Activated B cell treated with CpG ODN at 0.5 μM for 24 hours (primary cell): ENCODE measurements at regions not wholly inside any gene's neighbourhood (a gene's known extent, or its start where the extent isn't known, plus 50 kb on each side); places are given as distances from the start of the nearest gene placed in this dataset.

Experiments used
- ATAC-seq: fragments of 200-7000 bp; cut with Tn5 transposase; one replicate; pipeline ENCODE4 v1.10.0; 2021; ENCODE audit warnings: low read depth, mild to moderate bottlenecking, moderate library complexity
- CTCF ChIA-PET: fragments of 350-600 bp; sonication (Branson Sonifier 250); formaldehyde crosslinking; loops from one replicate; lab custom pipeline; 2021; ENCODE audit warnings: antibody characterized with exemption; lab: Charles Lee
- POLR2A ChIA-PET: fragments of 350-600 bp; sonication (Branson Sonifier 250); formaldehyde crosslinking; loops from one replicate; lab custom pipeline; 2021; ENCODE audit warnings: antibody characterized with exemption; lab: Charles Lee
- DNase-seq: peaks from one replicate; pipeline ENCODE4 v3.0.0; 2022
- H3K27ac Mint-ChIP-seq: one replicate; pipeline ENCODE4 v1.8.0; 2020; ENCODE audit warnings: mixed read lengths
- H3K27me3 Mint-ChIP-seq: one replicate; pipeline ENCODE4 v1.8.0; 2021; ENCODE audit warnings: mixed read lengths
- H3K36me3 Mint-ChIP-seq: one replicate; pipeline ENCODE4 v1.8.0; 2021; ENCODE audit warnings: low read depth, mixed read lengths
- H3K4me1 Mint-ChIP-seq: one replicate; pipeline ENCODE4 v1.8.0; 2021; ENCODE audit warnings: mixed read lengths
- H3K4me3 Mint-ChIP-seq: one replicate; pipeline ENCODE4 v1.8.0; 2020; ENCODE audit warnings: mild to moderate bottlenecking, mixed read lengths
- H3K9me3 Mint-ChIP-seq: one replicate; pipeline ENCODE4 v1.8.0; 2020; ENCODE audit warnings: mixed read lengths
- CTCF ChIP-seq: fragments of 200-600 bp; IDR thresholded peaks from one replicate; pipeline ENCODE4 v1.8.0; 2022; ENCODE audit warnings: antibody characterized with exemption, mild to moderate bottlenecking
- intact Hi-C: fragments of 100-400 bp; cut with micrococcal nuclease; formaldehyde crosslinking; loops from one replicate; pipeline ENCODE4 v1.15.1; 2024

GRCh38 chr2:163834841-163835240 is 99.0 kb upstream of the FIGN start:
- Mint-ChIP-seq H3K4me1 (no peaks in the 10 kb centered on the region), H3K4me3 (no peak overlapping the region), H3K27ac (no peak overlapping the region), H3K36me3 (no peaks in the 10 kb centered on the region), H3K9me3 (no peaks in the 10 kb centered on the region), H3K27me3 (no peaks in the 10 kb centered on the region)
- ChIA-PET POLR2A (no interaction called here), CTCF (no interaction called here)
- no peak for TF ChIP-seq CTCF
- no peak for DNase-seq
- intact Hi-C loops: no loop called here
- no peak for ATAC-seq

- H3K4me3 Mint-ChIP-seq: no peak overlapping the region
- no peak for ATAC-seq
- H3K36me3 Mint-ChIP-seq: no peaks in the 10 kb centered on the region
- no peaks in the 10 kb centered on the region for H3K27me3 Mint-ChIP-seq
- intact Hi-C loops: no loop called here
- no peak for DNase-seq
- no peak for TF ChIP-seq CTCF
- H3K9me3 Mint-ChIP-seq: no peaks in the 10 kb centered on the region
- no peaks in the 10 kb centered on the region for H3K4me1 Mint-ChIP-seq
- CTCF ChIA-PET: no interaction called here
- H3K27ac Mint-ChIP-seq: no peak overlapping the region
- POLR2A ChIA-PET: no interaction called here
These were observed 98.4 kb upstream of the FIGN start for GRCh38 chr2:163834221-163834620.

- TF ChIP-seq CTCF: no peak
- Mint-ChIP-seq H3K36me3 (no peaks in the 10 kb centered on the region), H3K27ac (no peak overlapping the region), H3K9me3 (no peaks in the 10 kb centered on the region), H3K4me1 (no peaks in the 10 kb centered on the region), H3K4me3 (no peak overlapping the region), H3K27me3 (no peaks in the 10 kb centered on the region)
- ChIA-PET POLR2A (no interaction called here), CTCF (no interaction called here)
- ATAC-seq (no peak), DNase-seq (no peak)
- intact Hi-C loops: no loop called here
These were observed 93.0 kb upstream of the FIGN start for GRCh38 chr2:163828771-163829170.

GRCh38 chr2:163822033-163822432 is 86.2 kb upstream of the FIGN start:
- no peak for TF ChIP-seq CTCF
- H3K4me3 Mint-ChIP-seq: no peak overlapping the region
- ATAC-seq: no peak
- ChIA-PET CTCF (no interaction called here), POLR2A (no interaction called here)
- DNase-seq: no peak
- no peaks in the 10 kb centered on the region for H3K27me3 Mint-ChIP-seq
- no peak overlapping the region for H3K27ac Mint-ChIP-seq
- peaks cover 6% of the 10 kb centered on the region for H3K9me3 Mint-ChIP-seq
- H3K4me1 Mint-ChIP-seq: no peaks in the 10 kb centered on the region
- intact Hi-C loops: no loop called here
- H3K36me3 Mint-ChIP-seq: no peaks in the 10 kb centered on the region

GRCh38 chr2:163812926-163813520 is 77.2 kb upstream of the FIGN start:
- Mint-ChIP-seq H3K4me1 (no peaks in the 10 kb centered on the region), H3K27ac (no peak overlapping the region), H3K9me3 (peaks cover 6% of the 10 kb centered on the region), H3K4me3 (no peak overlapping the region), H3K27me3 (no peaks in the 10 kb centered on the region), H3K36me3 (no peaks in the 10 kb centered on the region)
- TF ChIP-seq CTCF: no peak
- intact Hi-C loops: no loop called here
- ATAC-seq (no peak), DNase-seq (no peak)
- ChIA-PET POLR2A (no interaction called here), CTCF (no interaction called here)
